HPDE6-E6E7 (cell line): ENCODE measurements at regions not wholly inside any gene's neighbourhood (a gene's known extent, or its start where the extent isn't known, plus 50 kb on each side); places are given as distances from the start of the nearest gene placed in this dataset.

Experiments
- DNase-seq: peaks from one replicate; pipeline ENCODE4 v3.0.0; 2011; ENCODE audit warnings: missing footprints; ENCODE audit errors: extremely low spot score

DNA sequence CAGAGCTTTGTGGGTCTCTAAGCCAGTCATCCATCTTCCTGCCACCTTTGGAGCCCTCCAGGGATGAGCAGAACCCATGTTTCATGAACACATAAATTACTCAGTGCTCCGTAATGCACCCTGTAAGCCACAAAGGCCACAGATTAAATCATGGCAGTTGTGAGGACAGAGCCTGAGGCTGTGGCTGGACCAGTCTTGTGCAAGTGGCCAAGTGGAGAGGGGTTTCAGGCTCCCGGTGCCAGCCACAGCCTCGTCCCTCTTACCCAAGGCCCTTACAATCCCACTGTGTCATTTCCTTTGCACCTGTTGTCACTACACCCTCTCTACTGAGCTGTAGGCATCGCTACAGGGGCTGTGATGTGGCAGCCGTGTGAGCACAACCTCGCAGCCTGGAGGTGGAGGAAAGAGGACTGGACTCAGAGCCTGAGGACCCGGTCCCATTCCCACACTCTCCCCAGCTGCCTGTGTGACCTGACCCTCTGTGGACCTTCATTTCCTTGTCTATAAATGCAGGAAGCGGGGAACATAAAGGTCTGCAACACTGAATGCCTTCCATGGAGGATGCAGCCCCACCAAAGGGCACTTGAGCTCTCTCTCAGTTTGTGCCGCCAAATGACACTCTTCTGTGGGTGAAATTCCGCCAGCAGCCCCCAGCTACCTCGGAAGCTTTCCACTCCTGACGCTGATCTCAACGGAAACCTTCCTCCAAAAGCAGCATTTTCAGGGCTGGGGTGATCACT is 792.0 kb downstream of the UQCRFS1 start:
- no peak for DNase-seq

- no peak for DNase-seq
Observed at GRCh38 chr19:28419312-28419711, 793.6 kb downstream of the UQCRFS1 start.

DNA sequence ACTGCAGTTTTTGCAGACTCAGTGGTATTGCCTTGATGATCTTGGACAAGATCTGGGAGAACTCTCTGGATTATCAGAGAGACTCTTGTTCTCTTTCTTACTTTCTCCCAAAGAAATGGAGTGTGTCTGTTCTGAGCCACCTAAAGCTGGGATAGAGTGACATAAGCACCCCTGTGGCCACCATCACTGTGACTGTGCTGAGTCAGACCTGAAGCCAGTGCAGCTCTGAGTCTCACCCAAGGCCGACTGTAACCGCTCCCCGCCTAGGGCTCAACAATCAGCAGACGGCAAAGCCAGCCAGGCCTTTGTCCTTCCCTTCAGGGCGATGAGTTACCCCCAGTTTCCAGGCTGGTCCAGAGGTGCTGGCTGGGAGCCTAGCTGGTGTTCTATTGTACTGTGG is 795.6 kb downstream of the UQCRFS1 start:
- DNase-seq = no peak

- DNase-seq = no peak
Observed at GRCh38 chr19:28416245-28416644, 796.7 kb downstream of the UQCRFS1 start.

- no peak for DNase-seq
Observed at GRCh38 chr19:28414748-28415147, 798.2 kb downstream of the UQCRFS1 start.

DNA sequence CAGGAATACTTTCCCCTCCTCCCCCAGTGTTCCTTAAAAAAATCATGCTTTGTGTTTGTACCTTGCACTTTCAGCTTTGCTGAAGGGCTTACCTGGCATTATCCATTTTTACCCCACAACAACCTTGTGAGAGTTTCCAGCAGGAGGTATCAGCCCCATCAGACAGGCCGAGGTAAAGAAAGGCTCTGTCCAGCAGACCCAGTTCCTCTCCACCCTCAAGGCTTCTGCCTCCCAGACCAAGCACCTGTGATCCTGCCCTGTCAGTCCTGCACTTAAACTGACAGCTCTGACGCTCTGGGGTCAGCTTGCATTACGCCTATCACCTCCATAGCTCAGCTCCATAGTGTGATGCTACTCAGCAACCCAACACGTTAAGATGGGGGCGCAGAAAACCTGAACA is 803.1 kb downstream of the UQCRFS1 start:
- no peak for DNase-seq

GRCh38 chr19:28406966-28407365 is 806.0 kb downstream of the UQCRFS1 start:
- DNase-seq = no peak

GRCh38 chr19:28405346-28405742 is 807.6 kb downstream of the UQCRFS1 start:
- no peak for DNase-seq

GRCh38 chr19:28404472-28404871 is 808.5 kb downstream of the UQCRFS1 start:
- no peak for DNase-seq

- DNase-seq = no peak
Observed at GRCh38 chr19:28403690-28404089, 809.3 kb downstream of the UQCRFS1 start.

GRCh38 chr19:28402701-28403290 is 810.2 kb downstream of the UQCRFS1 start:
- DNase-seq = no peak

- no peak for DNase-seq
Observed at GRCh38 chr19:28401739-28402424, 811.1 kb downstream of the UQCRFS1 start.

- DNase-seq = no peak
Observed at GRCh38 chr19:28400953-28401671, 811.8 kb downstream of the UQCRFS1 start.

GRCh38 chr19:28399187-28399586 is 813.8 kb downstream of the UQCRFS1 start:
- DNase-seq = no peak

GRCh38 chr19:28397800-28398199 is 815.2 kb downstream of the UQCRFS1 start:
- DNase-seq = no peak

- no peak for DNase-seq
Observed at GRCh38 chr19:28397306-28397705, 815.6 kb downstream of the UQCRFS1 start.

GRCh38 chr19:28396287-28396831 is 816.6 kb downstream of the UQCRFS1 start:
- no peak for DNase-seq

DNA sequence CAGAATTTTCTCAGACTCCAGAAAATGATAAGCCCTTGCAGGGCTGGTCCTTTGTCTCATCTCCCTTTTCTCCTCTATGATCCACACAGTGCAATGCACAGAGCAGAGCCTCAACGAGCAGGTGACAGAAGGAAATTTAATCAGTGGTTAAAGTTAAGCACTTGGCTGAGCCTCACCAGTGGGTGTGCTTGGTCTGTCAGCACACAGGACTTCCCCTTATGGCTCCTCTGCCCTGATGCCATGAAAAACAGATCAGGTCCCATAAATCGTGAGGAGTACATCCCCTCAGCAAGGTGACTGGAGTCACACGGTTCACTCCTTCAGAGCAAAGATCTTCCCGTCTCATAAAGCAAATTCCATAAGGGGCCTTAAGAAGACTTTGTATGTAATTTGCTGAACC is 818.2 kb downstream of the UQCRFS1 start:
- DNase-seq = no peak

DNA sequence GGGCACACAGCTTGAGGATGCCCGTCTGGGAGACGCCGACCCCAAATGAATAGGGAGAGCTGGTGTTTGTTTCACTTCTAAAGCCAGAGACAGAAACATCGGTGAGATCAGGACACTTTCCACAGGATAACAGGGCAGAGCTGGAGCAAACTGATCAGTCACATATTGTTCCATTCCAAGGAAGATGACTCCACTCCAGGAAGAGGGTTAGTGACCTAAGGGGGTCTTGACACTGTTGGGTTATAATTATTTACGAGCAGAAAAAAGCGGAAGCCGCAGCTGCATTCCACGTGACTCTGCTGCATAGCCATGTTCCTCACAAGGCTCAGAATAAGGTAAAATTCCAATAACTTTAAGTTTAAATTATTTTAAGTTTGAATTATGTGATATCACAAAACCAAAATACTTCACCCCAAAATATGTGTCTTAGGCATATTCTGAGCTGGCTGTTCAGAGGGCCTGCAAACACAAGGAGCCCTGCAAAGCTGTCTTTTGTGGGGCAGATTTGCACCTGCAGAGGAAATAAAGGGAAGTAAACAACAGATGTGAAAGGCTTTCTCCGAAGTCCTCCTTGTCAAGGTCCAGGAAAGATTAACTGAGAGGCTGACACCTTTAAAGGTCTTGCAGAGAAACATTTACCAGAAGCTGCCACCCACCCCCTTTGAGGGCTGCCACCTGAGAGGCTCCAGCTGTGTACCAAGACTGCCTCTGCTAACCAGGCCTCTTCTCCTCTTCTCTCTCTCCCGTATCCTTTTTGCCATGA is 819.2 kb downstream of the UQCRFS1 start:
- no peak for DNase-seq

DNA sequence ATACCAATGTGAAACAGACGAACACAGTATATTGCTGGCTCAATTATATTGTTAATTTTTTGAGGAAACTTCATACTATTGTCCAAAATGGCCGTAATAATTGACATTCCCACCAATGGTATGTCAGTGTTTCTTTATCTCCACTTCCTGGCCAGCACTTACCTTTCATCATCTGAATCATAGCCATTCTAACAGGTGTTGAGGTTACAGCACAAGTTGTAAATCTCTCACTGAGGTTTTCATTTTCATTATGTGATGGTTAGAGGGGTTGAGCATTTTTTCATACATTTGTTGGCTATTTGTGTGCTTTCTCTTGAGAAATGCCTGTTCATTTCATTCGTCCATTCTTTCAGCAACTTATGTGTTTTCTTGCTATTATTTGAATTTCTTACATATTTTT is 824.0 kb downstream of the UQCRFS1 start:
- DNase-seq = no peak

DNA sequence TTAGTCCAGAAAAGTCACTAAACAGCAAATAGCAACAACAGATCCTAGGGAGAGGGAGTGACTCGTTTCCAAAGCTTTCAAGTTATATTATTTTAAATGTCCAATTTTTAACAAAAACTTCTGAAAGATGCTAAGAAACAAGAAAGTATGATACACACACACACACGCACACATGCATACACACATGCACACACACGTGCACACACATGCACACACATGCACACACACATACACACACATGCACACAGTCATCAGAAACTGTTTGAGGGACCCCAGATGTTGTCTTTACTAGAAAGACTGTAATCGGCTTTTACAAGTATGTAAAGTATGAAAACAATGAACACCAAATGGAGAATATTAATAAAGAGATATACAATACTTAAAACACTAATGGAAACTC is 825.4 kb downstream of the UQCRFS1 start:
- DNase-seq = no peak
